PFSK-1 (cell line): ENCODE measurements at regions not wholly inside any gene's neighbourhood (a gene's known extent, or its start where the extent isn't known, plus 50 kb on each side); places are given as distances from the start of the nearest gene placed in this dataset.

ENCODE experiments used
- FOXP2 ChIP-seq: optimal IDR thresholded peaks from 2 replicates; pipeline ENCODE3; 2011; ENCODE audit warnings: borderline replicate concordance, control low read depth, inconsistent platforms; ENCODE audit not compliant: insufficient read depth; ENCODE audit errors: extremely low read length, extremely low read depth
- POLR2AphosphoS5 ChIP-seq: IDR thresholded peaks from 2 replicates; pipeline ENCODE4 v1.6.1; 2012; ENCODE audit warnings: low read depth, mild to moderate bottlenecking, control low read depth, low read length, moderate library complexity
- SIN3A ChIP-seq: IDR thresholded peaks from 2 replicates; pipeline ENCODE4 v1.6.1; 2012; ENCODE audit warnings: mild to moderate bottlenecking, low read length, moderate library complexity, borderline replicate concordance; ENCODE audit not compliant: insufficient read depth
- TAF1 ChIP-seq: IDR thresholded peaks from 2 replicates; pipeline ENCODE4 v1.6.1; 2012; ENCODE audit warnings: low read length, control low read depth, borderline replicate concordance; ENCODE audit not compliant: insufficient read depth
- TF ChIP-seq, protein P1 (sequence below), 2 experiments: IDR thresholded peaks; 2 replicates each; pipeline versions ENCODE4 v1.6.1 to v1.8.0; 2011 to 2012; ENCODE audit warnings: low read depth in 2 of 2, low read length in 2 of 2, control low read depth in 1 of 2, inconsistent platforms in 1 of 2, mild to moderate bottlenecking in 1 of 2, moderate library complexity in 1 of 2; ENCODE audit not compliant: insufficient read depth in 1 of 2

DNA sequence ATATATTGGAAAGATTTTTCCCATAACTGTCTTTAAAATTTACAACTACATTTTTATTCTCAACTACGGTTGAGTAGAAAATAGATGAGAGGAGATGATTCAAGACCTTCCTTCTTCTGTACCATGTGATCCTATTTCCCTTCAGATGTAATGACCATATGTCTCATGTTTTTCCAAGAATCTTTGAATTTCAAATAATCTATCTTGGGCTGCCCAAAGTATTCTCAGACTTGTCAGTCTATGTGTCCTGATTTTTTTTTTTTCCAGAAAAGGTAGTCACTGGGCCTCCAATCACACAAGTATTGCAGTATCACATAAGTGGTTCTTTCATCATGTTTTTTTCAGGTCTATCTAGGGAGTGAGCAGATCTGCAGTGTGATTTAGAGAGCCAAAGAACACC is 392.4 kb downstream of the RFC3 start:
- TF ChIP-seq TAF1 (no peak), POLR2AphosphoS5 (no peak), SIN3A (no peak), FOXP2 (no peak)
- TF ChIP-seq, protein P1, sequence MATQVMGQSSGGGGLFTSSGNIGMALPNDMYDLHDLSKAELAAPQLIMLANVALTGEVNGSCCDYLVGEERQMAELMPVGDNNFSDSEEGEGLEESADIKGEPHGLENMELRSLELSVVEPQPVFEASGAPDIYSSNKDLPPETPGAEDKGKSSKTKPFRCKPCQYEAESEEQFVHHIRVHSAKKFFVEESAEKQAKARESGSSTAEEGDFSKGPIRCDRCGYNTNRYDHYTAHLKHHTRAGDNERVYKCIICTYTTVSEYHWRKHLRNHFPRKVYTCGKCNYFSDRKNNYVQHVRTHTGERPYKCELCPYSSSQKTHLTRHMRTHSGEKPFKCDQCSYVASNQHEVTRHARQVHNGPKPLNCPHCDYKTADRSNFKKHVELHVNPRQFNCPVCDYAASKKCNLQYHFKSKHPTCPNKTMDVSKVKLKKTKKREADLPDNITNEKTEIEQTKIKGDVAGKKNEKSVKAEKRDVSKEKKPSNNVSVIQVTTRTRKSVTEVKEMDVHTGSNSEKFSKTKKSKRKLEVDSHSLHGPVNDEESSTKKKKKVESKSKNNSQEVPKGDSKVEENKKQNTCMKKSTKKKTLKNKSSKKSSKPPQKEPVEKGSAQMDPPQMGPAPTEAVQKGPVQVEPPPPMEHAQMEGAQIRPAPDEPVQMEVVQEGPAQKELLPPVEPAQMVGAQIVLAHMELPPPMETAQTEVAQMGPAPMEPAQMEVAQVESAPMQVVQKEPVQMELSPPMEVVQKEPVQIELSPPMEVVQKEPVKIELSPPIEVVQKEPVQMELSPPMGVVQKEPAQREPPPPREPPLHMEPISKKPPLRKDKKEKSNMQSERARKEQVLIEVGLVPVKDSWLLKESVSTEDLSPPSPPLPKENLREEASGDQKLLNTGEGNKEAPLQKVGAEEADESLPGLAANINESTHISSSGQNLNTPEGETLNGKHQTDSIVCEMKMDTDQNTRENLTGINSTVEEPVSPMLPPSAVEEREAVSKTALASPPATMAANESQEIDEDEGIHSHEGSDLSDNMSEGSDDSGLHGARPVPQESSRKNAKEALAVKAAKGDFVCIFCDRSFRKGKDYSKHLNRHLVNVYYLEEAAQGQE (IDR thresholded peaks at IDR 0.05; ENCODE audit: insufficient read depth in 1 of 2, low read depth in 2 of 2, low read length in 2 of 2) = no peak
